CD14-positive monocyte (primary cell): ENCODE measurements at regions not wholly inside any gene's neighbourhood (a gene's known extent, or its start where the extent isn't known, plus 50 kb on each side); places are given as distances from the start of the nearest gene placed in this dataset.

Experiments used
- DNase-seq, 3 donors: peaks; one replicate each; pipeline ENCODE4 v3.0.0-alpha.2; 2011 to 2022
- H2AFZ ChIP-seq: 2 replicates; pipeline ENCODE4 v1.6.0; 2012; ENCODE audit warnings: mild to moderate bottlenecking, low read depth, low read length, inconsistent platforms; ENCODE audit not compliant: insufficient read depth, poor library complexity, severe bottlenecking
- H3K27ac ChIP-seq, 2 donors: 1 replicate in 1 of 2; 2 replicates in 1 of 2; pipeline ENCODE4 v1.5.1; 2012 to 2013; ENCODE audit warnings: low read length in 2 of 2, control low read depth in 1 of 2, inconsistent platforms in 1 of 2, low read depth in 1 of 2, mild to moderate bottlenecking in 1 of 2
- H3K27me3 ChIP-seq, 2 donors: one replicate each; pipeline versions ENCODE4 v1.6.0 to v1.6.1; 2011 to 2013; ENCODE audit warnings: low read length in 2 of 2; ENCODE audit not compliant: control insufficient read depth in 2 of 2, insufficient read depth in 2 of 2
- H3K36me3 ChIP-seq, 2 donors: replicated peaks in 1 of 2; 1 replicate in 1 of 2; 2 replicates in 1 of 2; pipeline versions ENCODE4 v1.5.1 to v1.6.1; 2012 to 2013; ENCODE audit warnings: low read length in 2 of 2, control low read depth in 1 of 2, inconsistent platforms in 1 of 2, mild to moderate bottlenecking in 1 of 2; ENCODE audit not compliant: insufficient read depth in 2 of 2, control insufficient read depth in 1 of 2
- H3K4me1 ChIP-seq, 2 donors: 1 replicate in 1 of 2; 2 replicates in 1 of 2; pipeline versions ENCODE4 v1.5.1 to v1.6.1; 2012 to 2013; ENCODE audit warnings: low read length in 2 of 2, control low read depth in 1 of 2, inconsistent platforms in 1 of 2, mild to moderate bottlenecking in 1 of 2, moderate library complexity in 1 of 2; ENCODE audit not compliant: insufficient read depth in 2 of 2, control insufficient read depth in 1 of 2
- H3K4me2 ChIP-seq: replicated peaks from 2 replicates; pipeline ENCODE3; 2012; ENCODE audit warnings: low read length, moderate library complexity, mild to moderate bottlenecking; ENCODE audit not compliant: poor library complexity, severe bottlenecking; ENCODE audit errors: extremely low read depth
- H3K4me3 ChIP-seq, 3 experiments: fragments of 200-600 bp in 1 of 3; sonication (generic) in 1 of 3; replicated peaks in 1 of 3; 1 replicate in 2 of 3; 2 replicates in 1 of 3; pipeline ENCODE4 v1.5.1; 2011 to 2013; ENCODE audit warnings: low read length in 3 of 3, mild to moderate bottlenecking in 3 of 3, control low read depth in 2 of 3, low read depth in 2 of 3, inconsistent platforms in 1 of 3, moderate library complexity in 1 of 3
- H3K79me2 ChIP-seq: 2 replicates; pipeline ENCODE4 v1.6.0; 2012; ENCODE audit warnings: mild to moderate bottlenecking, control low read depth, inconsistent platforms, low read length, moderate library complexity; ENCODE audit not compliant: insufficient read depth
- H3K9ac ChIP-seq: 2 replicates; pipeline ENCODE4 v1.6.0; 2017; ENCODE audit warnings: low read length, mild to moderate bottlenecking; ENCODE audit not compliant: insufficient read depth, poor library complexity, severe bottlenecking
- H3K9me3 ChIP-seq, 2 donors: replicated peaks in 1 of 2; 1 replicate in 1 of 2; 2 replicates in 1 of 2; pipeline versions ENCODE4 v1.5.1 to v1.6.1; 2012 to 2013; ENCODE audit warnings: low read length in 2 of 2, control low read depth in 1 of 2; ENCODE audit not compliant: control insufficient read depth in 1 of 2, insufficient read depth in 1 of 2
- H4K20me1 ChIP-seq: 2 replicates; pipeline ENCODE4 v1.6.0; 2012; ENCODE audit warnings: mild to moderate bottlenecking, low read length, control low read depth, moderate library complexity; ENCODE audit not compliant: insufficient read depth
- H3K27ac Mint-ChIP-seq, 7 donors: one replicate each; pipeline ENCODE4 v1.8.0; 2020; ENCODE audit warnings: mild to moderate bottlenecking in 7 of 7, mixed read lengths in 7 of 7, moderate library complexity in 6 of 7, inconsistent platforms in 2 of 7
- H3K27me3 Mint-ChIP-seq, 3 donors: one replicate each; pipeline ENCODE4 v1.8.0; 2021 to 2022; ENCODE audit warnings: low read depth in 3 of 3, mild to moderate bottlenecking in 3 of 3, mixed read lengths in 3 of 3, moderate library complexity in 3 of 3, inconsistent platforms in 1 of 3
- H3K36me3 Mint-ChIP-seq, 2 donors: one replicate each; pipeline ENCODE4 v1.8.0; 2020; ENCODE audit warnings: mixed read lengths in 2 of 2, inconsistent platforms in 1 of 2, mild to moderate bottlenecking in 1 of 2
- H3K4me1 Mint-ChIP-seq: one replicate; pipeline ENCODE4 v1.8.0; 2020; ENCODE audit warnings: mild to moderate bottlenecking, mixed read lengths
- H3K4me3 Mint-ChIP-seq, 2 donors: one replicate each; pipeline ENCODE4 v1.8.0; 2020; ENCODE audit warnings: mild to moderate bottlenecking in 2 of 2, mixed read lengths in 2 of 2, moderate library complexity in 1 of 2
- H3K9me3 Mint-ChIP-seq, 7 donors: one replicate each; pipeline ENCODE4 v1.8.0; 2020 to 2022; ENCODE audit warnings: mixed read lengths in 7 of 7, mild to moderate bottlenecking in 6 of 7, moderate library complexity in 6 of 7, inconsistent platforms in 2 of 7
- WGBS: methylation state at CpG from one replicate; pipeline ENCODE4 v1.1.5; 2013; ENCODE audit warnings: missing lambda C conversion rate; ENCODE audit not compliant: insufficient coverage; 5-methylcytosine and 5-hydroxymethylcytosine counted together
- intact Hi-C, 2 donors: fragments of 100-400 bp; cut with micrococcal nuclease; formaldehyde crosslinking; loops; one replicate each; pipeline versions ENCODE4 v1.15.0 to v1.15.1; 2023
- TF ChIP-seq, protein P1 (sequence below): fragments of 200-600 bp; IDR thresholded peaks from one replicate; pipeline ENCODE4 v1.8.0; 2022; ENCODE audit warnings: antibody characterized with exemption, mild to moderate bottlenecking

DNA sequence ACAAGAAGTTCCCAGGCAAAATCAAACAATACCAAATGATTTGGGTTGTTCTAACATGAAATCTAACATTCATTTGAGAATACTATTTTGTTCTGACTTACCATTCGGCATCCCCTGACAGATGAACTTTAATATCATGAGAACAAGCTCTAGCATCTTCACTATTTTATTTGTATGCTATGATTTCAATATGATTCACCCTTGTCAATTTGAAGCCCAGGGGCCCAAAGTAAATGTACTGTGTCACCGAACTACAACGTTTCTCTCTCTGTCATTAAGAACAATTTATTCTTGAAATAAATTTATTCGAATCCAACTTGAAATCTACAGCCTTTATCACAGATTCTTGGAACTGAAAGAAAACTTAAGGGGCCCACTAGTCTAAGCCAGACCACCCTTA is 146.2 kb upstream of the RASSF8 start:
- H3K4me3 Mint-ChIP-seq, result no peak overlapping the region
- no peak overlapping the region for H3K27ac Mint-ChIP-seq
- no peaks in the 10 kb centered on the region for H3K4me1 ChIP-seq
- H2AFZ ChIP-seq, result no peak overlapping the region
- H3K4me1 Mint-ChIP-seq, result peaks cover 4% of the 10 kb centered on the region
- H3K27ac ChIP-seq, result no peak overlapping the region
- no peaks in the 10 kb centered on the region for H3K27me3 ChIP-seq
- no peaks in the 10 kb centered on the region for H3K36me3 ChIP-seq
- H3K9me3 Mint-ChIP-seq, result peaks cover 0 to 5% (median 0%) of the 10 kb centered on the region in 7 donors
- no CpG with 5 or more reads among the region's 4 CpGs for WGBS
- H3K9me3 ChIP-seq, result no peaks in the 10 kb centered on the region
- no peak overlapping the region for H3K9ac ChIP-seq
- no peak overlapping the region for H3K4me3 ChIP-seq
- DNase-seq, result no peak
- no peaks in the 10 kb centered on the region for H4K20me1 ChIP-seq
- TF ChIP-seq, protein P1, sequence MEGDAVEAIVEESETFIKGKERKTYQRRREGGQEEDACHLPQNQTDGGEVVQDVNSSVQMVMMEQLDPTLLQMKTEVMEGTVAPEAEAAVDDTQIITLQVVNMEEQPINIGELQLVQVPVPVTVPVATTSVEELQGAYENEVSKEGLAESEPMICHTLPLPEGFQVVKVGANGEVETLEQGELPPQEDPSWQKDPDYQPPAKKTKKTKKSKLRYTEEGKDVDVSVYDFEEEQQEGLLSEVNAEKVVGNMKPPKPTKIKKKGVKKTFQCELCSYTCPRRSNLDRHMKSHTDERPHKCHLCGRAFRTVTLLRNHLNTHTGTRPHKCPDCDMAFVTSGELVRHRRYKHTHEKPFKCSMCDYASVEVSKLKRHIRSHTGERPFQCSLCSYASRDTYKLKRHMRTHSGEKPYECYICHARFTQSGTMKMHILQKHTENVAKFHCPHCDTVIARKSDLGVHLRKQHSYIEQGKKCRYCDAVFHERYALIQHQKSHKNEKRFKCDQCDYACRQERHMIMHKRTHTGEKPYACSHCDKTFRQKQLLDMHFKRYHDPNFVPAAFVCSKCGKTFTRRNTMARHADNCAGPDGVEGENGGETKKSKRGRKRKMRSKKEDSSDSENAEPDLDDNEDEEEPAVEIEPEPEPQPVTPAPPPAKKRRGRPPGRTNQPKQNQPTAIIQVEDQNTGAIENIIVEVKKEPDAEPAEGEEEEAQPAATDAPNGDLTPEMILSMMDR, result no peak
- intact Hi-C loops, result no loop called here
- no peak overlapping the region for H3K4me2 ChIP-seq
- H3K27me3 Mint-ChIP-seq, result peaks cover 0 to 4% (median 0%) of the 10 kb centered on the region in 3 donors
- no peaks in the 10 kb centered on the region for H3K36me3 Mint-ChIP-seq
- no peaks in the 10 kb centered on the region for H3K79me2 ChIP-seq

DNA sequence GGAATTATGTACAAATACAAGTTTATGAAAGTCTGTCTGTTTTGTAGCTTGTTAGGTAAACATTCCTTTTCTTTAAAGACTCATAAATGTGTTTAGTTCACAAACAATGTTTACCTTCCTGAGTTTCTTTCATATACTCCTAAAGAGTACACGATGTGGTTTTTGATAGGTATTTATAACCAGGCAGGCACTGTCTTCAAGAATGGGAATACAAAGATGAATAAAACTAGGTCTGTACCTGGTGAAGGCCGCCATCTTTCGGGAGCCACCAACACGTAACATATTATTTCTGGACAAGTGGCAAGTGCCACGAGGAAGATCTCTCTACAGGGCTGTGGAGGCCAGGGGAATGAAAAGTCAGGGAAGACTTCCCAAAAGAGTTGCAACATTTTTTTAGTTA is 144.6 kb upstream of the RASSF8 start:
- Histone ChIP-seq H4K20me1 (no peaks in the 10 kb centered on the region), H3K9ac (no peak overlapping the region), H3K27me3 (no peaks in the 10 kb centered on the region), H3K9me3 (no peaks in the 10 kb centered on the region), H3K27ac (no peak overlapping the region), H3K79me2 (no peaks in the 10 kb centered on the region), H3K4me2 (no peak overlapping the region), H3K4me1 (no peaks in the 10 kb centered on the region), H3K36me3 (no peaks in the 10 kb centered on the region), H3K4me3 (no peak overlapping the region), H2AFZ (no peak overlapping the region)
- Mint-ChIP-seq H3K27ac (no peak overlapping the region), H3K9me3 (peaks cover 0 to 5% (median 0%) of the 10 kb centered on the region in 7 donors), H3K4me3 (no peak overlapping the region), H3K36me3 (no peaks in the 10 kb centered on the region), H3K4me1 (peaks cover 4% of the 10 kb centered on the region), H3K27me3 (no peaks in the 10 kb centered on the region)
- WGBS, result 100% methylated on average over 3 of the region's 5 CpGs
- intact Hi-C loops, result no loop called here
- TF ChIP-seq, protein P1, result no peak
- DNase-seq, result no peak
